ENCODE measurements at regions not wholly inside any gene's neighbourhood (a gene's known extent, or its start where the extent isn't known, plus 50 kb on each side); places are given as distances from the start of the nearest gene placed in this dataset.

DNA sequence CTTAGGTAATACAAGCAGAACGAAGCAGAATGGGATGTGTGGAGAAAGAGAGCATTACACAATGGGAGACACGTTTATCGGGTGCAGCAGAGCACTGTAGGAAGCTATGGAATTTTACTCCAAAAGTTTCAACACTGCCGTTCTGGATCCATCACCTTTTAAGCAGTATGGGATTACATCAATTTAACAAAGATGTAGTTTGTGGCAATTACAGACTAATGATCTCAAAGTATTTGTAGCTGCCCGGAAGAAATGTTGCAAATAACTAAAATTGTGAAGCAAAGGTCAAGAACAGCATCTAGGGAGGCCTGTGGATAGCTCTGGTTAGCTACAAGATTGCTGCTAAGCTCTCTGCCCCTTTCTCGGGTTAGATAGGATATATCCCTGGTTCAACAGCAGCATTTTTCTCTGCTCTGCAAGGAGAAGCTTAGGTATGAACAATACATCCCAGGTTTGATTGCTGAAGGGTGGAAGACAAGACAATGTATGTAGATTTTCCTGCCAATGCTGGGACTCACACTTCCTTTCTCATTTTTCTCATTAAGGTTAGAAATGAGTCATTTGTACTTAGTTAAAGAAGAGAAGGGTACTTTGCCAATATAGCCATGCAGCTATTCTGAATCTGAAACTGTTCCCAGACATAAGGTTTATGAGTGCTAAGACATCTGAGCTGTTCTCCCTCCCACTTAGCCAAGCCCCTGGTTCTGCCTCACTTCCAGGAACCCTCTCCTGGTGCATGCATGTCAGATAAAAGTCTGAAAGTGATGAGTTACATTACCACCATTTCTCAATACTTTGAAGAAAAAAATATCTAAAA is 75.0 kb upstream of the HIF1A start:
- no peak overlapping the region for H3K27ac Mint-ChIP-seq
- no peak overlapping the region for H2BK20ac ChIP-seq (ENCODE audit: low read depth, low read length, poor library complexity, severe bottlenecking)
- peaks cover 13 to 15% of the 10 kb centered on the region in 2 experiments for H3K4me1 Mint-ChIP-seq
- no peaks in the 10 kb centered on the region for H3K79me2 ChIP-seq (ENCODE audit: insufficient read depth, low read length)
- H4K91ac ChIP-seq (ENCODE audit: insufficient read length, low read depth, low read length) = no peak overlapping the region
- H2BK15ac ChIP-seq (ENCODE audit: low read depth, low read length) = no peak overlapping the region
- no peak overlapping the region for H3K18ac ChIP-seq (ENCODE audit: insufficient read length, low read depth, low read length)
- H3K4me1 ChIP-seq (ENCODE audit: insufficient read depth, low read length) = no peaks in the 10 kb centered on the region; the same call in 1 of the 2 replicates
- no peaks in the 10 kb centered on the region for H3K79me1 ChIP-seq (ENCODE audit: insufficient read depth, low read depth, low read length, poor library complexity, severe bottlenecking)
- H4K20me1 ChIP-seq (ENCODE audit: control insufficient read depth, insufficient read depth, insufficient read length) = no peaks in the 10 kb centered on the region
- H3K9me3 Mint-ChIP-seq = no peaks in the 10 kb centered on the region
- no peak overlapping the region for H2BK12ac ChIP-seq (ENCODE audit: insufficient read length, low read depth, low read length)
- H3K36me3 Mint-ChIP-seq (ENCODE audit: insufficient read depth in 1 of 3, low read depth in 3 of 3) = no peaks in the 10 kb centered on the region; a peak in 1 of 7 replicates
- DNase-seq = no peak
- H3K27me3 ChIP-seq (ENCODE audit: insufficient read depth, low read length) = no peaks in the 10 kb centered on the region
- TF ChIP-seq, protein P1, sequence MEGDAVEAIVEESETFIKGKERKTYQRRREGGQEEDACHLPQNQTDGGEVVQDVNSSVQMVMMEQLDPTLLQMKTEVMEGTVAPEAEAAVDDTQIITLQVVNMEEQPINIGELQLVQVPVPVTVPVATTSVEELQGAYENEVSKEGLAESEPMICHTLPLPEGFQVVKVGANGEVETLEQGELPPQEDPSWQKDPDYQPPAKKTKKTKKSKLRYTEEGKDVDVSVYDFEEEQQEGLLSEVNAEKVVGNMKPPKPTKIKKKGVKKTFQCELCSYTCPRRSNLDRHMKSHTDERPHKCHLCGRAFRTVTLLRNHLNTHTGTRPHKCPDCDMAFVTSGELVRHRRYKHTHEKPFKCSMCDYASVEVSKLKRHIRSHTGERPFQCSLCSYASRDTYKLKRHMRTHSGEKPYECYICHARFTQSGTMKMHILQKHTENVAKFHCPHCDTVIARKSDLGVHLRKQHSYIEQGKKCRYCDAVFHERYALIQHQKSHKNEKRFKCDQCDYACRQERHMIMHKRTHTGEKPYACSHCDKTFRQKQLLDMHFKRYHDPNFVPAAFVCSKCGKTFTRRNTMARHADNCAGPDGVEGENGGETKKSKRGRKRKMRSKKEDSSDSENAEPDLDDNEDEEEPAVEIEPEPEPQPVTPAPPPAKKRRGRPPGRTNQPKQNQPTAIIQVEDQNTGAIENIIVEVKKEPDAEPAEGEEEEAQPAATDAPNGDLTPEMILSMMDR (conservative IDR thresholded peaks at IDR 0.05) = no peak
- H3K4me3 Mint-ChIP-seq = no peak overlapping the region
- no peak overlapping the region for H3K4me2 ChIP-seq (ENCODE audit: insufficient read depth, insufficient read length, low read length)
- H3K56ac ChIP-seq (ENCODE audit: insufficient read length, low read depth, low read length) = no peak overlapping the region
- no peak overlapping the region for H2BK5ac ChIP-seq (ENCODE audit: insufficient read length, low read length)
- H3K9me3 ChIP-seq (ENCODE audit: control insufficient read depth, low read depth, low read length) = no peaks in the 10 kb centered on the region
- no peak overlapping the region for H4K5ac ChIP-seq (ENCODE audit: insufficient read length, low read depth, low read length)
- no peak overlapping the region for H3T11ph ChIP-seq (ENCODE audit: low read length)
- H4K8ac ChIP-seq (replicated peaks; ENCODE audit: insufficient read length, low read depth, low read length) = no peak overlapping the region
- no peak overlapping the region for H3K14ac ChIP-seq (ENCODE audit: insufficient read depth, low read length)
- no peaks in the 10 kb centered on the region for H3K23me2 ChIP-seq (ENCODE audit: insufficient read length, low read depth, low read length, poor library complexity, severe bottlenecking)
- H3K27ac ChIP-seq (ENCODE audit: insufficient read length, low read depth, low read length) = no peak overlapping the region
- H3K9ac ChIP-seq (ENCODE audit: extremely low read depth, insufficient read length, low read length) = no peak overlapping the region
- no CpG with 5 or more reads among the region's 6 CpGs for WGBS (ENCODE audit: extremely low coverage, insufficient read length, low lambda C conversion rate)
- H2AK5ac ChIP-seq (ENCODE audit: insufficient read length, low read length) = no peak overlapping the region
- no peak overlapping the region for H2BK120ac ChIP-seq (ENCODE audit: low read depth, low read length, poor library complexity, severe bottlenecking)
- H3K4ac ChIP-seq (ENCODE audit: low read depth, low read length) = no peak overlapping the region
- no peak overlapping the region for H2AFZ ChIP-seq (ENCODE audit: low read length)
- no peaks in the 10 kb centered on the region; the same call in 1 of the 2 replicates for H3K27me3 Mint-ChIP-seq (ENCODE audit: low read depth)
- no peak overlapping the region for H3K23ac ChIP-seq (ENCODE audit: insufficient read length, low read depth, low read length)

Data from H9 (cell line).